RCC 7860 (cell line): ENCODE measurements at regions not wholly inside any gene's neighbourhood (a gene's known extent, or its start where the extent isn't known, plus 50 kb on each side); places are given as distances from the start of the nearest gene placed in this dataset.
"Not testable (repeated sequence)": the region's sequence is repeated elsewhere in the genome, so short reads cannot be mapped to it uniquely, and the experiment has no call there.

ENCODE experiments used
- DNase-seq: peaks from one replicate; pipeline ENCODE4 v3.0.0-alpha.2; 2015; ENCODE audit warnings: low spot score
- FAIRE-seq: peaks from 2 replicates; lab custom pipeline; 2012; peaks lifted over from hg19 to GRCh38; lab: Jason Lieb, UNC

GRCh38 chr1:38210021-38210894, 163.7 kb upstream of the POU3F1 start:
- FAIRE-seq (no peak), DNase-seq (no peak)

DNA sequence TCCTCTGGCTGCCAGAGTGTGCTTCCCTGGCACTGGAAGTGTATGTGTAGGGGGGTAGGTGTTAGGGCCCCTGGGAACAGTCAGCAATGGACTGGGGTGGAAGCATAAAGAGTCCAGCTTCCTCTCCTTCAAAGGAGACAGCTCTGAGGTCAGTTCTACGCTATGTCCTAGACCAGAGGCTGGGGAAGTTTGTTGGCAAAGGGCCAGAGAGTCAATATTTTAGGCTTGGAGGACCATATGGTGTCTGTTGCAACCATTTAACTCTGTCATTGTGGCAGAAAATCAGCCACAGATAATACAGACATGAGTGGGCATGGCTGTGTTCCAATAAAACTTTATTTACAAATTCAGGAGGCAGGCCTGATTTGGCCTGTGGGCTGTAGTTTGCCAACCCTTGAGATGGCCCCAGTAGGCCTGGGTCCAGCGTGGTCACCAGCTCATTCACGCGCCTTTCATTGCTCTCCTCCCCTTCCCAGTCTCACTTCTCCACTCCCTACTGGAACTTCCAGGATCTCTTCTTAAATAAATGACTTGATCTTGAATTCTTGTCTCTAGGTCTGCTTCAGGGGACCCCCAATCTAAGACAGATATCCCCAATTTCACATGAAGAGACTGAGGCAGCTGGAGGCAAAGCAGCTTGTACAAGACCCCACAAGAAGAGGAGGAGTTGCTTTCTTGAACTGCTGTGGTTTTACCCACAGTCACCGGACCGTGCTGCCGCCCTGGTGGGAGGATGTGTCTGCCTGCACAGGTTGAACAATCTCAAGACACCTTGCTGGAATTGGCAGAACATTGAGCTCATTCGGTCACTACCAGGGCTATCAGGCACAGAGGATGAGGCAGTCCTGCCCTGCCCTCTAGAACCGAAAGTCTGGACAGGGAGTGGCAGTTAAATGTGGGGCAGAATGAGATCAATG, 162.4 kb upstream of the POU3F1 start:
- FAIRE-seq (no peak), DNase-seq (no peak)

GRCh38 chr1:38207906-38208305, 161.3 kb upstream of the POU3F1 start:
- DNase-seq: no peak
- no peak for FAIRE-seq

DNA sequence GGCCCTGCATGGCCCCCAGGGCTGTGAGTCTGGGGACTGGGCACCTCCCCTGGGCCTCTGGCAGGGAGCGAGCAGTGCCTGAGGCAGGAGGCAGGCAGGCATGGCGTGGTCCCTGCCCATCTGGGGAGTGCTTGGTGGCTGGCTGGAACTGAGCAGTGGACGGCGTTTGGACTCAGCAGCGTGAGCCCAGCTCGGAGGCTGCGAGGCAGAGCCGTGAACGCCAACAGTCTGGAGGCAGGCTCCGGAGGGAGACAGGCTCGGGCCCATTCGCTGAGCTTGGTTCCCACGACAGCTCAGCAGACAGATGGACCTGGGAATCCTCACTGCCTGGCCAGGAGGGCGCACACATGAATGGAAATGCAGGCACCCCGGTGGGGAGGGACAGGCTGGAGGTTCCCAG, 160.7 kb upstream of the POU3F1 start:
- DNase-seq: no peak
- no peak for FAIRE-seq

- no peak for FAIRE-seq
- no peak for DNase-seq
Measured at GRCh38 chr1:38204698-38205097, 158.1 kb upstream of the POU3F1 start.

- FAIRE-seq (no peak), DNase-seq (no peak)
Measured at GRCh38 chr1:38203441-38203840, 156.8 kb upstream of the POU3F1 start.

- FAIRE-seq (no peak), DNase-seq (no peak)
Measured at GRCh38 chr1:38201431-38201830, 154.8 kb upstream of the POU3F1 start.

DNA sequence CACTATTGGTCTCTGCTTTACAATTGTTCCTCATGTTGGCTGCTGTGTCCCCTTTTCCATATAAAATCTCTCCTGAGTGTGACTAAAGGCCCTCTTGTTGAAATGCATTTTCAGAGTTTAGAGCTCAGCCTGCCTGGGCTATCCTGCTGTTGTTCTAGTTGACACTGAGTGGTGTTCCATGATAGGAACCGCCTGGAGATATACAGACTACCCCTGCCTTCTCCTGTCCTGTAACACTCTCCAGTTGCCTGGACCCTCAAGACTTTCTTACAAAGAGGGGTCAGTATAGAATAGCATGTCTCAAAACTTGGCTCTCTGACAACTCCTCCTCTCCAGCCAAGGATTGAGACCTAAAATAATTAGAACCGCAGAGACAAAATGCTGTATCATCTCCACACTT, 152.0 kb upstream of the POU3F1 start:
- FAIRE-seq (no peak), DNase-seq (no peak)

DNA sequence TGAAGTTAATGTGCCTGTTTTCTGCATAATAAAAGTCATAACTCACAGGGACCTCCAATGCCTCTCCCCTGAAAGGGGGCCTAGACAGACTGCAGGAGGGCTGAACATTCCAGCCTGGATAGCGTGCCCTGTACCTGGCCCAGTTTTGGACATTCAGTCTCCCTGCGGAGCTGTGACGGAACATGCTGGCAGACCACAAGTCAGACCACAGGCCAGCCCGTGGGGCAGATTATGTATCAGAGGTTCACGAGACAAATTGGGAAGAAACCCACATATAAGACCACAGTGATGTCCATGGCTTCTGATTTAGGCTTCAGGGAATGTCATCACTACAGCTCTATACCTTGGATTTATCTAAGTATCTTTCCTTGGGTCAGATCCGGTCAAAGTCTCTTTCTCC, 151.5 kb upstream of the POU3F1 start:
- DNase-seq (no peak), FAIRE-seq (no peak)

DNA sequence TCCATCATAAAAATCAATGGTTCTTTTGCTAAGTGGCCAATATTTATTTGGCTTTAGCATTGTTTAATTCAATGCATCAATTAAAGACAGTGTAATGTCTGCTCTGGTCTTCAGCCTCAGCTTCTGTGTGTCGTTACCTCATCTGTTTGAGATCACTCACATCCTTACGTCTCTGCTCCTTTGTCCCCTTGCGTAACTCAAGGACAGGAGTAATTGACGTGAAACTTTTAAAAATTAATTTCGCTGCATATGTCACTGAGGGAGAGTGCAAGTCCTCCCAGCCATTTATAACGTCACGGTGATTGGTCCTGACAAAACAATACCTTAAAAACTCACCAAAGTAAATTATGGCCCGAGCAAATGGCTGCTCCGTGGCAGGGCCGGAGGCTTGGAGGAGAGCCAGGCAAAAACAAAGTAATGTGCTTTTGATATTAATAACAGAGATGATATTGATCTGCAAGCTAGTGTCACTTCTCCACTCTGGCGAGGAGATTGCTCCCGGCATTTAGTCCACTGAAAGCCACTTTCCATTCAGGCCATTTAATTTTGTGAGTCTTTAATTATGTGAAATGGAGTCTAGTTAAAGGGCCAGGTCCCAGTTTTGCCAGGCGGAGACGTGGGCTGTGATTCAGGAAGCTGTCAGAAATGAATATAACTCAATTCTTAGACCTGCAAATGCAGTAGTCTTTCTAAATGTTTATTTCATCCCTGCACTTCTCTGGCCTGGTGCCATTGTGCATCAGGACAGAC, 150.9 kb upstream of the POU3F1 start:
- DNase-seq (no peak), FAIRE-seq (no peak)

- FAIRE-seq (no peak), DNase-seq (no peak)
Measured at GRCh38 chr1:38194472-38194871, 147.9 kb upstream of the POU3F1 start.

DNA sequence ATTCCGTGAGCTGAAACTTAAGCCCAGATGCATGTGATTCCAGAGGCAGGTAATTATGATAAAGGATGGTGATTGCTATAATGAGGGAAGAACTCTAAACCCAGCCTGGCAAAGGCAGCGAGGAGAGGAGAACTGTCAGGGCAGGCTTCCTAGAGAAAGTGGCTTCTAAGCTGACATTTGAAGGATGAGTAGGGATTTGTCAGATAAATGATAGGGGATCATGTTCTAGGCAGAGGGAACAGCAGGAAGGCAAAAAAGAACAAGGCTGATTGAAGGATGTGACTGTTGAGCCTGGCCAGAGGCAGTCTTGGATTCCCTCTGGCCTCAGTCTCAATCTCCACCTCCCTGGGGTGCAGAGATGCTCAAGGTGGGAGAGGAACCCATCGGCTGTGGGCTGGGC, 146.4 kb upstream of the POU3F1 start:
- FAIRE-seq (no peak), DNase-seq (no peak)

DNA sequence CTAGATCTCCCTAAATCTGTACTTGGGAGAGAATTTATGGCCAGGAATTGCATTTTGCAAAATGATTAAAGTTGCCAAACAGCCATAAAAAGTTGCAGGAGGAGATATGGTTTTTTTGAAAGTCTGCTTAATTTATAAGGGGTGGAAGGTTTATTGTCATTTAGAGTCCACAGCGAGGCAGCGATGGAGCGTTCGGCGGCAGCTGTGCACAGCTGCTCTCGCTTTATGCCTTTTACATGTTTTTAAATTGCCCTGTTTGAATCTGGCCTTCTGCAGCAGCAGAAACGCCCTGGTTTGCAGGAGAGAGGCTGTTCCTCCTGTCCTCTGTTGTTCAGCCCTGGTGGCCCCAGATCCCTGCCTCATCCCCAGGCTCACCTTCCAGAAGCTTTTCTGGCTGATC, 144.9 kb upstream of the POU3F1 start:
- DNase-seq (no peak), FAIRE-seq (no peak)

DNA sequence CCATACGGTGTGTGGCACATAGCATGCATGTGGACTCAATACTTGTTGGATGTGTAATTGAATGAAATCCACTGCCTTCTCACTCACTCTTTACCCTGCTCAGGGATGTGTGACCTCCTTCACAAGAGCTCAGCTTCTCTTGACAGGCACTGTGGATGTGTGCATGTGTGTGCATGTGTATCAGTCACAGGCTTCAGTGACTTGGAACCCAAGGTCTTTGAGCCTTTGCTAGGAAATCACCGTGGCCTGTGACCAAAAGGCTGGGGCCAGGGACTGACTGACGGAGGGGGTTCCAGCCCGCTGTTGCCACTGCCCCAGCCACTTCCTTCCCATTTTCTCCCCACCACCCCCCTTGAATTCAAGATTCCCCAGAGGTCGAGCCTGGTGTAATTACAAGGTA, 144.4 kb upstream of the POU3F1 start:
- no peak for DNase-seq

GRCh38 chr1:38187552-38187951, 141.0 kb upstream of the POU3F1 start:
- FAIRE-seq (no peak), DNase-seq (no peak)

More for the DNA sequence above, 144.4 kb upstream of the POU3F1 start:
- FAIRE-seq: no peak

DNA sequence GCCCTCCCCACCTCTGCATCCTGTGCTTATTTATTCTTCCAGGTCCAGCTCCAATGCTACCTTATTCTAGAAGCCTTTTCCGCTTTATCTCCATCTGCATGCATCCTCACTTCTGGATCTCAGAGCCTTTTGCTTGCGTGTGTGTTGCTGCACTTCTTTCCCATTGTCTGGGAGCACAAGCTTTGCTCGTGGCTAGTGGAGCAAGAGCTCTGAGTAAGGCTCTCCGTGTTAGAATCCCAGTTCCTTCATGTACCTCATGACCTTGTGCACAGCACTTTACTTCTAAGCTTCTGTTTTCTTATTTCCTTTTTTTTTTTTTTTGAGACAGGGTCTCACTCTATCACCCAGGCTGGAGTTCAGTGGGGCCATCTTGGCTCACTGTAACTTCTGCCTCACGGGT, 140.0 kb upstream of the POU3F1 start:
- FAIRE-seq (no peak), DNase-seq (no peak)

DNA sequence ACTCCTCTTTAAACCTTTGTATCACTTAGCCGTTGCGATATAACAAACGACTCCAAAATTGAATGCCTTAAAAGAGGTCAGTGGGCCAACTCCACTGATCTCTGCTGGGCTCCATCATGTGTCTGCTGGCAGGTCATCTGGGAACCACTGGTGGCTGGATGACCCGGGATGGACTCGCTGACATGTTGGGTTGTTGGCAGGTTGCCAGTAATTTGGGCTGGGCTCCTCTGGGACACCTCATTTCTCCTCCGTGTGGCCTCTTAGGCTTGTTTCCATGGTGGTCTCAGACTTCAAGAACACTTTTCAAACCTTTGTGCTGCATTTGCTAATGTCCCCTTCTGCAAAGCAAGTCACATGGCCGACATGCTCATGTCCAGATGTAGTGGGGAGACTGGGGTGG, 139.3 kb upstream of the POU3F1 start:
- FAIRE-seq: no peak
- no peak for DNase-seq

DNA sequence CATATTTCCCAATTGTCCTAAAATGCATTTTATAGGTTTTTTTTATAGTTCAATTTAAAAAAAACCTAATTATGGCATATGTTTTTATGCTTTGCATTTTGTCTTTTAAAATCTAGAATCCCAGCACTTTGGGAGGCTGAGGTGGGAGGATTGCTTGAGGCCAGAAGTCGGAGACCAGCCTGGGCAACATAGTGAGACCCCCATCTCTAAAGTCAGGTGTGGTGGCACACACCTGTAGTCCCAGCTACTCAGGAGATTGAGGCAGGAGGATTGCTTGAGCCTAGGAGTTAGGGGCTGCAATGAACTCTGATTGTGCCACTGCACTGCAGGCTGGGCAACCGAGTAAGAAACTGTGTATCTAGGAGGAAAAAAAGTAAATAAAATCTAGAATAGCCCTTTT, 137.2 kb upstream of the POU3F1 start:
- FAIRE-seq: no peak

GRCh38 chr1:38183096-38183495, 136.5 kb upstream of the POU3F1 start:
- FAIRE-seq: no peak
- no peak for DNase-seq

More for the DNA sequence above, 137.2 kb upstream of the POU3F1 start:
- no peak for DNase-seq

- FAIRE-seq, DNase-seq: not testable (repeated sequence)
Measured at GRCh38 chr1:38180388-38180787, 133.8 kb upstream of the POU3F1 start.

DNA sequence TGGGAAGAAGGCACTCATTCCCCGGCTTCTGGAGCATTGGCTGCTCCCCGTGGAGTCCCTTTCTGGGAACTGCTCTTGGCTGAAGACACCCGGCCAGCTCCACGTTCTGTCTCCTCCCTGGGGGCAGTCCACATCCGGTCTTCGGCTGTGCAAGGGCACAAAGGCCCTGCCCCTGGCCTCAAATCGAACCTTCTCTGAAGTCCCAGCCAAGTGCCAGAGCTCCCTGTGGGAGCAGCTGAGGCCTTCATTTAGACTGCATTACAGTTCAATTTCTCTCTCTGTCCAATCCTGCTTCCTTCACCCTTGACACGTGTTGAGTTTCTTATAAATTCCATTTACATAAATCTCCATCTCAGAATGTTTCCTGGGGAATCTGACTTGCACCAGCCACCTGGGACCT, 132.9 kb upstream of the POU3F1 start:
- no peak for FAIRE-seq
- no peak for DNase-seq
